K562 (cell line): ENCODE measurements at regions not wholly inside any gene's neighbourhood (a gene's known extent, or its start where the extent isn't known, plus 50 kb on each side); places are given as distances from the start of the nearest gene placed in this dataset.

Experiments
- ATAC-seq: fragments of 200-7000 bp; cut with Tn5 transposase; 3 replicates; pipeline ENCODE4 v1.9.1; 2020; ENCODE audit warnings: moderate library complexity
- BruUV-seq: library from RNA; stranded (reverse); fragments of 400-500 nt; replicated peaks from 2 replicates; lab custom pipeline; 2021; lab: Mats Ljungman, UMichigan
- CTCF ChIA-PET: fragments of 300-600 bp; formaldehyde crosslinking; extraction: SDS; loops from one replicate; lab custom pipeline; 2021; ENCODE audit warnings: low intra/inter-chr PET ratio; lab: Yijun Ruan, JAX
- POLR2A ChIA-PET: fragments of 300-600, 350-650 bp; sonication (Branson Sonifier 250); formaldehyde crosslinking; extraction: SDS; loops from one replicate; lab custom pipeline; 2021; ENCODE audit warnings: antibody characterized with exemption, inconsistent platforms; lab: Yijun Ruan, JAX
- DNase-seq, 4 experiments: peaks; one replicate each; pipeline versions ENCODE4 v3.0.0 to v3.0.0-alpha.2; 2011 to 2018; ENCODE audit warnings: low spot score in 3 of 4, mixed read lengths in 3 of 4; ENCODE audit errors: extremely low read depth in 1 of 4
- FAIRE-seq: peaks from 2 replicates; lab custom pipeline; 2011; peaks lifted over from hg19 to GRCh38; lab: Jason Lieb, UNC
- H2AFZ ChIP-seq: 2 replicates; pipeline ENCODE4 v1.6.0; 2011; ENCODE audit warnings: low read depth, low read length, control low read depth, inconsistent platforms
- H3K27ac ChIP-seq: fragments of 200-600 bp; 3 replicates; pipeline ENCODE4 v1.8.0; 2011; ENCODE audit warnings: low read depth, mild to moderate bottlenecking, control low read depth, inconsistent platforms, low read length, moderate library complexity, mixed read lengths; ENCODE audit errors: extremely low read depth
- H3K27me3 ChIP-seq, 2 experiments: fragments of 300-600 bp in 1 of 2; 2 replicates in 1 of 2; 3 replicates in 1 of 2; pipeline versions ENCODE4 v1.6.0 to v1.8.0; 2011; ENCODE audit warnings: inconsistent platforms in 2 of 2, low read length in 2 of 2, mild to moderate bottlenecking in 1 of 2, mixed read lengths in 1 of 2, moderate library complexity in 1 of 2; ENCODE audit not compliant: control insufficient read depth in 2 of 2, insufficient read depth in 2 of 2
- H3K36me3 ChIP-seq: fragments of 300-600 bp; 3 replicates; pipeline ENCODE4 v1.8.0; 2011; ENCODE audit warnings: mild to moderate bottlenecking, low read length, inconsistent platforms; ENCODE audit not compliant: control insufficient read depth, insufficient read depth
- H3K4me1 ChIP-seq, 2 experiments: fragments of 200-600 bp in 1 of 2; replicated peaks in 1 of 2; 2 replicates in 1 of 2; 3 replicates in 1 of 2; pipeline versions ENCODE4 v1.5.1 to v1.8.0; 2011; ENCODE audit warnings: inconsistent platforms in 2 of 2, low read length in 2 of 2, mild to moderate bottlenecking in 1 of 2, mixed read lengths in 1 of 2, moderate library complexity in 1 of 2; ENCODE audit not compliant: control insufficient read depth in 2 of 2, insufficient read depth in 2 of 2
- H3K4me2 ChIP-seq: 2 replicates; pipeline ENCODE4 v1.6.1; 2011; ENCODE audit warnings: low read length, control low read depth, inconsistent platforms, mixed read lengths; ENCODE audit not compliant: insufficient read depth
- H3K4me3 ChIP-seq: fragments of 200-600 bp; sonication (generic), shearing (Covaris generic); 2 replicates; pipeline ENCODE4 v1.5.1; 2016; ENCODE audit warnings: control low read depth, inconsistent platforms
- H3K79me2 ChIP-seq: fragments of 200-600 bp; 3 replicates; pipeline ENCODE4 v1.8.0; 2011; ENCODE audit warnings: low read length, inconsistent platforms; ENCODE audit not compliant: control insufficient read depth, insufficient read depth
- H3K9ac ChIP-seq, 2 experiments: 2 replicates each; pipeline versions ENCODE4 v1.6.0 to v1.6.1; 2011; ENCODE audit warnings: low read depth in 2 of 2, low read length in 2 of 2, control low read depth in 1 of 2, inconsistent platforms in 1 of 2, mild to moderate bottlenecking in 1 of 2, mixed read lengths in 1 of 2; ENCODE audit not compliant: insufficient read depth in 1 of 2
- H3K9me1 ChIP-seq: one replicate; pipeline ENCODE4 v1.6.0; 2011; ENCODE audit warnings: inconsistent platforms, mild to moderate bottlenecking, low read length, moderate library complexity; ENCODE audit not compliant: control insufficient read depth, insufficient read depth
- H3K9me3 ChIP-seq: replicated peaks from 2 replicates; pipeline ENCODE4 v1.5.1; 2011; ENCODE audit warnings: low read depth, low read length, inconsistent platforms; ENCODE audit not compliant: control insufficient read depth, insufficient read depth
- H4K20me1 ChIP-seq: replicated peaks from 2 replicates; pipeline ENCODE4 v1.6.1; 2011; ENCODE audit warnings: low read length, inconsistent platforms, mixed read lengths; ENCODE audit not compliant: control insufficient read depth, insufficient read depth
- CEBPG ChIP-seq, 3 experiments: fragments of 200-800 bp in 1 of 3; sonication (Bioruptor generic) in 1 of 3; sonication (generic) in 1 of 3; formaldehyde crosslinking in 1 of 3; IDR thresholded peaks in 2 of 3; conservative IDR thresholded peaks in 1 of 3; 2 replicates each; pipeline versions ENCODE4 v1.6.1 to v1.8.0; 2016 to 2022; ENCODE audit warnings: missing compliant biosample characterization in 2 of 3, missing genetic modification characterization in 2 of 3, mild to moderate bottlenecking in 1 of 3, missing genetic modification reagents in 1 of 3
- DMBX1 ChIP-seq: fragments of 250-450 bp; sonication (Bioruptor Pico); IDR thresholded peaks from 2 replicates; pipeline ENCODE4 v1.8.0; 2022; ENCODE audit warnings: inconsistent platforms, mild to moderate bottlenecking, moderate library complexity, borderline replicate concordance
- MBD2 ChIP-seq: sonication (generic); IDR thresholded peaks from 2 replicates; pipeline ENCODE4 v1.6.1; 2016; ENCODE audit warnings: low read depth, borderline replicate concordance
- PCBP1 ChIP-seq: fragments of 200-400 bp; formaldehyde crosslinking; IDR thresholded peaks from 2 replicates; pipeline ENCODE4 v1.6.1; 2018; ENCODE audit warnings: mild to moderate bottlenecking, low read depth, low read length; ENCODE audit not compliant: poor library complexity, severe bottlenecking
- SAP30 ChIP-seq: fragments of 200-600 bp; sonication (generic); IDR thresholded peaks from 2 replicates; pipeline ENCODE4 v1.6.1; 2012; ENCODE audit warnings: borderline replicate concordance, low read depth, mild to moderate bottlenecking, moderate library complexity, low read length, control low read depth, inconsistent platforms; ENCODE audit not compliant: insufficient read depth, poor library complexity, severe bottlenecking
- SRSF9 ChIP-seq: fragments of 200-400 bp; formaldehyde crosslinking; IDR thresholded peaks from 2 replicates; pipeline ENCODE4 v1.6.1; 2017; ENCODE audit warnings: low read depth, low read length, borderline replicate concordance
- WGBS: fragments of 100-300 bp; shearing (Covaris generic); methylation state at CpG from one replicate; pipeline ENCODE4 v1.1.6; 2016; ENCODE audit warnings: low coverage, mixed read lengths; ENCODE audit not compliant: insufficient coverage; ENCODE audit errors: missing lambda C conversion rate; 5-methylcytosine and 5-hydroxymethylcytosine counted together
- in situ Hi-C: fragments of 300-500 bp; cut with MboI; formaldehyde crosslinking; loops from 4 replicates; pipeline ENCODE4 v1.15.0; 2018; ENCODE audit warnings: inconsistent platforms, mixed read lengths
- intact Hi-C: fragments of 100-400 bp; cut with micrococcal nuclease; formaldehyde crosslinking; loops from 2 replicates; pipeline ENCODE4 v1.14.2; 2022

GRCh38 chr5:58236498-58236897, 223.4 kb downstream of the PLK2 start:
- ATAC-seq (no peak), DNase-seq (no peak), FAIRE-seq (no peak)
- POLR2A ChIA-PET: no interaction called here
- TF ChIP-seq PCBP1 (no peak), SRSF9 (no peak), CEBPG (CRISPR knock-in tag; IDR thresholded peaks at IDR 0.05) (no peak), CEBPG (tag; conservative IDR thresholded peaks at IDR 0.05 in 1 of 2, IDR thresholded peaks at IDR 0.05 in 1 of 2) (peak in 1 of 2 experiments; percentile 53; a peak in 2 of 4 replicates)
- 11% methylated on average over 3 of the region's 3 CpGs for WGBS
- H2AFZ ChIP-seq: no peak overlapping the region
- no peaks in the 10 kb centered on the region for H4K20me1 ChIP-seq
- H3K9me1 ChIP-seq: no peaks in the 10 kb centered on the region
- intact Hi-C loops (no loop called here), in situ Hi-C loops (no loop called here)
- no TSS peak for BruUV-seq
- no peaks in the 10 kb centered on the region for H3K9me3 ChIP-seq
- H3K4me3 ChIP-seq: no peak overlapping the region
- H3K36me3 ChIP-seq: no peaks in the 10 kb centered on the region
- no peaks in the 10 kb centered on the region for H3K27me3 ChIP-seq
- no peak overlapping the region for H3K27ac ChIP-seq
- H3K4me1 ChIP-seq: no peaks in the 10 kb centered on the region
- H3K9ac ChIP-seq: no peak overlapping the region
- CTCF ChIA-PET: no interaction called here
- H3K79me2 ChIP-seq: no peaks in the 10 kb centered on the region
- H3K4me2 ChIP-seq: no peak overlapping the region

DNA sequence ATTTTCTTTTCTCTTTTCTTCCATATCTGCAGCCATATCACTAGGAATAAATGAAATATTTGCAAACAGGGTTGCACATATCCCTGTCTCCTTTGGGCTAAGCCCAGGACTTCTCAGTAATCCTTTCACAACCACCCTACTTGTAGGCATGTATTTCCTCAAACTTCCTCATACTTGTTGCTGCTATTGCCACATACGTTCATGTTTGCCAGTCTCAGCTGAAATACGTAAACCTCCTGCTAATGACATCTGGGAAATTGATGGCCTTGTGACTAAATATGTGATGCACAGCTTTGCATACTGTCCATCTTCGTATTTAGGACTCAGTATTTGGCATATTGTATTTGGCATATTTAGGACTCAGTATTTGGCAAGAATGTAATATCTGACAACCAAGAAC, 224.6 kb downstream of the PLK2 start:
- no peak overlapping the region for H2AFZ ChIP-seq
- no peak for DNase-seq
- no peaks in the 10 kb centered on the region for H3K27me3 ChIP-seq
- 10% methylated on average over 3 of the region's 3 CpGs for WGBS
- H3K4me3 ChIP-seq: no peak overlapping the region
- intact Hi-C loops: no loop called here
- no peak overlapping the region for H3K27ac ChIP-seq
- ATAC-seq: no peak
- ChIA-PET POLR2A (interaction anchor here (1.2 kb wide), 1 partner anchor 9 kb away, joined by 3 read pairs; no protein-coding TSS in a partner anchor), CTCF (no interaction called here)
- BruUV-seq: no TSS peak
- no peaks in the 10 kb centered on the region for H3K4me1 ChIP-seq
- no peaks in the 10 kb centered on the region for H3K9me3 ChIP-seq
- no peaks in the 10 kb centered on the region for H3K36me3 ChIP-seq
- H4K20me1 ChIP-seq: no peaks in the 10 kb centered on the region
- no peaks in the 10 kb centered on the region for H3K79me2 ChIP-seq
- H3K9ac ChIP-seq: no peak overlapping the region
- in situ Hi-C loops: no loop called here
- no peak for TF ChIP-seq SAP30
- no peak for TF ChIP-seq MBD2
- no peak for TF ChIP-seq DMBX1 (CRISPR knock-in tag)
- H3K4me2 ChIP-seq: no peak overlapping the region
- FAIRE-seq: no peak
- H3K9me1 ChIP-seq: no peaks in the 10 kb centered on the region
